HG03342 (cell line): ENCODE measurements at regions not wholly inside any gene's neighbourhood (a gene's known extent, or its start where the extent isn't known, plus 50 kb on each side); places are given as distances from the start of the nearest gene placed in this dataset.

ENCODE experiments used
- ATAC-seq: cut with Tn5 transposase; IDR thresholded peaks from one replicate; pipeline ENCODE4 v1.9.1; 2021; ENCODE audit warnings: mild to moderate bottlenecking, moderate library complexity; ENCODE audit not compliant: unreplicated experiment

DNA sequence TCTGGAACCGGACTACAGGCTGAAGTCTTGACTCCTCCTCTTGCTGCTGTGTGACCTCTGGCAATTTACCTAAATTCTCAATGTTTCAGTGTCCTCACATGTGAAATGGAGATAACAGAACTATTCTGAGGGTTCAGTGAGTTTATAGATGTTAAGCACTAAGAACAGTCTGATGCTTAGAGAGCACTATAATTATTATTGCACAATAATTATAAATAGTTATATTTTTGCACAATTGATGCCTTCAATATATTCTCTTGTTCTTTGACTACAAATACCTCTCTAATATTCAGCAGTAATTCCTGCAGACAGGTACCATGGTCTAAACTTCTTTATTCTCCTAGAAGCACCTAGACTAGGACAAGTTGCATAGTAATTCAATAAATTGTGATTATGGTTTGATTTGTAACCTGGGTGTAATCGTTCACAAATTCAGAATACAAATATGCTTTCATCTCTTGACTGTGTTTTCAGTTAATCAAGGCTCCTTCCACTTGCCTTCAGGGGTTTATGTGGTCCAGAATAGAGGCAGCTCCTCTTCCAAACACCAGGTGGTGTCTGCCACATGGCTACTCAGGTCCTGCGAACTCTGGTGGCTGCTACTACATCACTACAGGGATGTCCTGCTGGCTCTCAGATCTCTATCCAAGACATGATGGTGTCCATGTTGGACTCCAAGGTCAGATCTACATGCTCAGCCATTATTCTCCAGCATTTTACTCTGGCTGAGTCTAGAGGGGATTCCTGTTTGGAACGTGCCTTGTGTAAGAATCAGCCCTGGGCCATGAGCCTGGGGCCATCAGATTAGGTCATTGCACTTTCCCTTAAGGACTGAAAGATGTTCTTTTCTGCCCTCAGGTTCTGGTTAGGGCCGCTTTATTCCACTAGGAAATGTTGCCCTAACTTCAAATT is 103.4 kb downstream of the QRFPR start:
- peak; percentile 46 for ATAC-seq

DNA sequence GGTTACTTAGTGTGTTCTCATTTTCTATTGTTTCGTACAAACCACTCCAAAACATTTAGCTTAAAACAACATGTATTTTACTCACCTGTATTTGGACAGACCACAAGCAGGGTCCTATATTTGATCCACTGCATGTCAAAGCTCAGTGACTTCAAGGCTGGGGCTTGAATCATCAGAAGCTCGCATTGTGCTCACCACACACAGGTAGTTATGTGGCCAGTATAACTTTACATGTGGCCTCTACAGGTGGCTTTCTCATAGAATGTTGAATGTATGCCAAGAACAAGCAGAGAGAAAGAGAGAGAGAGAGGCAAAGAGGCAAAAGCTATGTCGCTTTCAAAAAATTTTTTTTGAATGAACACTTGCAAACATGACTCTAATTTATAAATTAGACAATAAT is 107.6 kb downstream of the QRFPR start:
- ATAC-seq: no peak

GRCh38 chr4:121272526-121272925 is 108.3 kb downstream of the QRFPR start:
- peak; percentile 86 for ATAC-seq

- no peak for ATAC-seq
Observed at GRCh38 chr4:121270389-121270788, 106.3 kb upstream of the TNIP3 start.

- no peak for ATAC-seq
Observed at GRCh38 chr4:121269001-121269400, 104.9 kb upstream of the TNIP3 start.

DNA sequence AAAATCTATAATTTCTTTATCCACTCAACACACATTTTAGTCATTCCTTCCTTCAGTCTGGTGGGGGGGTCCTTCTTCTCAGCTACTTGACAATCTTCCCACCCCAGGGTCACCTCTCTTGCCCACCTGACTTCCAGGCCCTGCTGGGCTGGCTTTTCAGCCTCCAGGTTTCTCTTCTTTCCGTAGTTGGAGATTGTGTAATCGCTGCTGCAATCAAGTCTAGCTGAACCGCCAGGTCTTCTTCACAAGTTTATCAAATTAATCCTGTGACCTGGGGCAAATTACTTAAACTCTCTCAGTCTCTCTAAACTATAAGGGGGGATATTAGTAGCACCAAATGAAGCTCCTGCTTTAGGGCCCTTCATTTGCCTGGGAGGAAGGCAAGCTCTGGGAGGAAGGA is 102.9 kb upstream of the TNIP3 start:
- ATAC-seq: no peak

DNA sequence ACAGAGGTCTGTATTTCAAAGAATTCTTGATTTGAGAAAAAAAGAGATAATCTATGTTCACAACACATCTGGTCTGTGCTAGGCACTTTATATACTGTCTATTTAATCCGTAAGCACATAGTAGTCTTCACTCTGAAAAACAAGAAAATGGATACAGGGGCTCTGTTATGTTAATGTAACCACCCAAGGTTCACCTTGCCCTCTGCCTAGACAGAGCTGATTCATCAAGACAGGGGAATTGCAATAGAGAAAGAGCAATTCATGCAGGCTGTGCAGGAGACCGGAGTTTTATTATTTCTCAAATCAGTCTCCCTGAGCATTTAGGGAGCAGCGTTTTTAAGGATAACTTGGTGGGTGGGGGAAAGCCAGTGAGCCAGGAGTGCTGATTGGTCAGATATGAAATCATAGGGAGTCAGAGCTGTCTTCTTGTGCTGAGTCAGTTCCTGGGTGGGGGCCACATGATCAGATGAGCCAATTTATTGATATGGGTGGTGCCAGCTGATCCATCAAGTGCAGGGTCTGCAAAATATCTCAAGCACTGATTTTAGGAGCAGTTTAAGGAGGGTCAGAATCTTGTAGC is 92.9 kb upstream of the TNIP3 start:
- ATAC-seq: no peak

GRCh38 chr4:121255986-121256750 is 92.0 kb upstream of the TNIP3 start:
- peak; percentile 98 for ATAC-seq

DNA sequence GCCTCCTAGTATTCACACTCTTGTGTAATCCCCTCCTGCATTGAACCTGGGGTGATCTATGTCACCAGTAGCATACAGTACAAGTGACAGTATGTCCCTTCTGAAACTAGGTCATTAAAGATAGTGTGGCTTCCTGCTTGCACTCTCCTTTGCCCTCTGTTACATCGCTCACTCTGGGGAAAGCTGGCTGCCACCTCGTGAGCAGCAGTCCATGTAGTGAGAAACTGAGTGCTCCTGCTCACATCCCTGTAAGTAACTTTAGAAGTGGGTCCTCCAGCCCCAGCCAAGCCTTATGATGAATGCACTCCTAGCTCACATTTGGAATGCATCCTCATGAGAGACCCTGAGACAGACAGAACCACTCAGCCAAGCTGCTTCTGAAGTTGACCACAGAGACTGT is 89.8 kb upstream of the TNIP3 start:
- ATAC-seq: no peak

GRCh38 chr4:121252224-121252806 is 88.2 kb upstream of the TNIP3 start:
- peak; percentile 40 for ATAC-seq

GRCh38 chr4:121248747-121249146 is 84.6 kb upstream of the TNIP3 start:
- no peak for ATAC-seq

DNA sequence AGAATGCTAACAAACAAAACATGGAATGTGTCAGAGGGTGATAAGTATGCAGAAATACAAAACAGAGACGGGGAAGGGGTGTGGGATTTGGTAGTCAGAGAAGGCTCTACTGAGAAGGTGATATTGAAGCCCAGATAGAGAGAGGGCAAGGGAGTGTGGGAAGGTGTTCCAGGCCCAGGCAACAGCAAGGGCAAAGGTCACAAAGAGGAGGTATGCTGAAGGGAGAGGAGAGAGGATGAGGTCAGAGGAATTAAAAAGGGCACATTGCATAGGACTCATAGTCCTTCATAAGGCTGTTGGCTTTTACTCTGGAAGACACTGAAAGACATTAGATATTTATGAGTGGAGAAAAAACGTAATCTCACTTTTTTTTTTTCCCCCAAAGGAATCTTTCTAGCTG is 82.6 kb upstream of the TNIP3 start:
- ATAC-seq: no peak

GRCh38 chr4:121243485-121243884 is 79.4 kb upstream of the TNIP3 start:
- ATAC-seq: no peak

GRCh38 chr4:121242188-121242750 is 78.1 kb upstream of the TNIP3 start:
- ATAC-seq: no peak

- no peak for ATAC-seq
Observed at GRCh38 chr4:121239951-121240350, 75.8 kb upstream of the TNIP3 start.

DNA sequence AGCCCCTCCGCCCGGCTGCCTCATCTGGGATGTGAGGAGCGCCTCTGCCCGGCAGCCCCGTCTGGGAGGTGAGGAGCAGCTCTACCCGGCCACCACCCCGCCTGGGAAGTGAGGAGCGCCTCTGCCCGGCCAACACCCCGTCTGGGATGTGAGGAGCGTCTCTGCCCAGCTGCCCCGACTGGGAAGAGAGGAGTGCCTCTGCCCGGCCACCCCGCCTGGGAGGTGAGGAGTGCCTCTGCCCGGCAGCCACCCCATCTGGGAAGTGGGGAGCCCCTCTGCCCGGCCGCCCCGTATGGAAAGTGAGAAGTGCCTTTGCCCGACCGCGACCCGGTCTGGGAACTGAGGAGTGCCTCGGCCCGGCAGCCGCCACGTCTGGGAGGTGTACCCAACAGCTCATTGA is 74.3 kb upstream of the TNIP3 start:
- no peak for ATAC-seq

DNA sequence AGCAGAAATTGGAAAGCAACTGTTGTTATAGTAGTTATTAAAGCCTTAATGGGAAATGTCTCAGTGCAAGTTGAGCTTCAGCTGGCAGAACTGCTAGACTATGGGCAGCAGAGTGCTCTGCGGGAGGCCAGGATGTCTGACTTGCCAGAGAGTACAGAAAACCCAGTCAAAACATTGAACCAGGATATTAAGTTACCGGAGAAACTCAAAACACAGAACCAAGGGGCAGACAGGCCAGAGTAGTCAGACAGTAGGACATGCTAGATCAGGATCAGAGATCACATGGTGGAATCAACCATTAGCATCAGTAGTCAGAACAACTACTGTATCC is 72.9 kb upstream of the TNIP3 start:
- ATAC-seq: no peak

DNA sequence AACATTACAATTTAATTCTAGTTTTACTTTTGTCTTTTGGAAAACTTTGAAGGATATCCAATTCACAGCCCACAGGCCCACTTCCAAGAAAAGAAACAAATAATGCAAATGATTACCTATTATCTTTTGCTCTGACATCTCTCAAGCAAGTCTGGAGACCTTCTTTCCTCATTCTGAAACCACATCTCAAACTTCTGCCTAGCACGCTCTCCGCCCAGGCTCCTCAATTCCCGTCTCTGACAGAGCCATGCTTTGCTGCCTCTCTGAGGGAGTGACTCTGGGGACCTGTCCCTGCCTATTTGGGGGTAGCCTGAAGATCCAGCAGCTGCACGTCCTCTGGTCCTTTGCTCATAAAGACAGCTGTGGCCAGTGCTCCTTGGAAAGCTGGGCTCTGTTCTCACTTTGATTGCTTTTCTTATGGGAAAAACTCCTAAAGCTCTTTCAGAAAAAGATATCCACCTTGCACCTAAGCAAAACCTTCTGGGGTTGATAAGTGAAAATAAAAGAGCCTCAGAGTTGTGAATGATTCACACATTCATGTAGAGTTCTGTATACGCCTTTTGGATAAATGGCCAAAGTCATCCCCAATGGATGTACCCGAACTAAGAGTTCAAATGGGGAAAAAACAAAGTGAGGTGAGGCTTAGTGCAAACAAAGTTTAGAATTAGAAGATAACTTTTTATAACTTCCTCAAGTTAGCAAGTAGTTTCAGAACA is 72.4 kb upstream of the TNIP3 start:
- no peak for ATAC-seq

DNA sequence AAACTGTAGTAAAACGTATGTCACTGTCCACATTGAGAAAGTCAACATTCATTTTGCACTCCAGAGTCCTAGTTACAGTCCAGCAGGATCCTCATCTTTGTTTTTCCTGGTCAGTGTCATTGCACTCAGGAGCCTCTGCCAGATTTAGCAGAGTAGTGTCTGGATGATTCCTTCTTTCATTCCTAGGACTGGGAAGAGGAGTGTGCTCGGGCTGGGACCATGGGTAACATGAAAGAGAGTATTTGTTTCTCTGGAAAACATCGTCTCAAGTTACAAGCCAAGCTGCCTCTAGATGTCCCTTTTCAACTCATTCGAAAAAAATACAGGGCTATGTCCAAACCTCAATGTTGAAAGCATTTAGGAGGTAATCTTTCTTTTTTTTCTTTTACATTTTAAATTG is 69.9 kb upstream of the TNIP3 start:
- ATAC-seq: no peak

- no peak for ATAC-seq
Observed at GRCh38 chr4:121229993-121230392, 65.9 kb upstream of the TNIP3 start.

GRCh38 chr4:121228848-121229247 is 64.7 kb upstream of the TNIP3 start:
- ATAC-seq: no peak
